ENCODE measurements at regions not wholly inside any gene's neighbourhood (a gene's known extent, or its start where the extent isn't known, plus 50 kb on each side); places are given as distances from the start of the nearest gene placed in this dataset.

DNA sequence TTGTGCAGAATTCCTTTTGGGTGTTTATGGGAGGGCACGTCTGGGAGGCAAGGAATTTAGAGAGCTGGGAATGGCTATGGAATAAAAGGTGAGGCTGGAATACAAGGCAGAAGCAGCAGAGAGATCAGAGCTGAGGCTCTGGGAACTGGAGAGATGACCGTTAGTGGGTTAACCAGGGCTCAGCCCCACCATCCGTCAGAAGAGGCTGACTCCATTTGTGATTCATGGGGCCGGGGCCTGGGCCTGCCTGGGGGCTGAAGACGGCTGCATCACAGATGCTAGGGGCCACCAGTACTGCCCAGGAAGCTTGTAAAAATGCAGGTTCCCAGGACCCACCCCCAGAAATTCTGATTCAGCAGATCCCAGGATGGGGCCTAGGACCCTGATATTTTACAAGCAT is 398.1 kb downstream of the MED13L start:
- CTCF ChIA-PET: interaction anchor here (1.0 to 2.4 kb wide), 2 partner anchors 11 to 38 kb away, joined by 3 to 8 read pairs; no protein-coding TSS in a partner anchor

GRCh38 chr12:115873451-115874082 is 403.9 kb downstream of the MED13L start:
- no peak overlapping the region for H3K4me3 Mint-ChIP-seq (ENCODE audit: unreplicated experiment)

More for the DNA sequence above, 398.1 kb downstream of the MED13L start:
- POLR2A ChIA-PET: no interaction called here
- H3K27ac Mint-ChIP-seq (ENCODE audit: low read depth, unreplicated experiment): no peak overlapping the region
- no TSS peak for BruUV-seq (replicated peaks)
- H3K4me3 Mint-ChIP-seq (ENCODE audit: unreplicated experiment): no peak overlapping the region
- H3K4me1 Mint-ChIP-seq (ENCODE audit: insufficient read depth, unreplicated experiment): no peaks in the 10 kb centered on the region
- H3K27me3 Mint-ChIP-seq (ENCODE audit: insufficient read depth, unreplicated experiment): peaks cover 20% of the 10 kb centered on the region
- DNase-seq (ENCODE audit: unreplicated experiment): no peak
- H3K36me3 Mint-ChIP-seq (ENCODE audit: insufficient read depth, unreplicated experiment): no peaks in the 10 kb centered on the region
- TF ChIP-seq, protein P1, sequence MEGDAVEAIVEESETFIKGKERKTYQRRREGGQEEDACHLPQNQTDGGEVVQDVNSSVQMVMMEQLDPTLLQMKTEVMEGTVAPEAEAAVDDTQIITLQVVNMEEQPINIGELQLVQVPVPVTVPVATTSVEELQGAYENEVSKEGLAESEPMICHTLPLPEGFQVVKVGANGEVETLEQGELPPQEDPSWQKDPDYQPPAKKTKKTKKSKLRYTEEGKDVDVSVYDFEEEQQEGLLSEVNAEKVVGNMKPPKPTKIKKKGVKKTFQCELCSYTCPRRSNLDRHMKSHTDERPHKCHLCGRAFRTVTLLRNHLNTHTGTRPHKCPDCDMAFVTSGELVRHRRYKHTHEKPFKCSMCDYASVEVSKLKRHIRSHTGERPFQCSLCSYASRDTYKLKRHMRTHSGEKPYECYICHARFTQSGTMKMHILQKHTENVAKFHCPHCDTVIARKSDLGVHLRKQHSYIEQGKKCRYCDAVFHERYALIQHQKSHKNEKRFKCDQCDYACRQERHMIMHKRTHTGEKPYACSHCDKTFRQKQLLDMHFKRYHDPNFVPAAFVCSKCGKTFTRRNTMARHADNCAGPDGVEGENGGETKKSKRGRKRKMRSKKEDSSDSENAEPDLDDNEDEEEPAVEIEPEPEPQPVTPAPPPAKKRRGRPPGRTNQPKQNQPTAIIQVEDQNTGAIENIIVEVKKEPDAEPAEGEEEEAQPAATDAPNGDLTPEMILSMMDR (IDR thresholded peaks at IDR 0.05; ENCODE audit: unreplicated experiment): no peak
- H3K9me3 Mint-ChIP-seq (ENCODE audit: unreplicated experiment): no peaks in the 10 kb centered on the region
- intact Hi-C loops (cut with micrococcal nuclease): no loop called here

GRCh38 chr12:115872919-115873357 is 404.6 kb downstream of the MED13L start:
- no peaks in the 10 kb centered on the region for H3K9me3 Mint-ChIP-seq (ENCODE audit: unreplicated experiment)
- no TSS peak for BruUV-seq (replicated peaks)
- H3K36me3 Mint-ChIP-seq (ENCODE audit: insufficient read depth, unreplicated experiment): no peaks in the 10 kb centered on the region
- ChIA-PET CTCF (interaction anchor here (0.6 to 1.3 kb wide), 8 partner anchors 9 to 1510 kb away, joined by 3 to 5 read pairs (median 4); no protein-coding TSS in a partner anchor), POLR2A (interaction anchor here (0.6 kb wide), 1 partner anchor 10 kb away, joined by 4 read pairs; no protein-coding TSS in a partner anchor)
- TF ChIP-seq, protein P1 (IDR thresholded peaks at IDR 0.05; ENCODE audit: unreplicated experiment): no peak
- intact Hi-C loops (cut with micrococcal nuclease): no loop called here
- no peak overlapping the region for H3K27ac Mint-ChIP-seq (ENCODE audit: low read depth, unreplicated experiment)
- no peaks in the 10 kb centered on the region for H3K4me1 Mint-ChIP-seq (ENCODE audit: insufficient read depth, unreplicated experiment)
- H3K27me3 Mint-ChIP-seq (ENCODE audit: insufficient read depth, unreplicated experiment): peaks cover 37% of the 10 kb centered on the region
- H3K4me3 Mint-ChIP-seq (ENCODE audit: unreplicated experiment): no peak overlapping the region
- no peak for DNase-seq (ENCODE audit: unreplicated experiment)

More at GRCh38 chr12:115873451-115874082, 403.9 kb downstream of the MED13L start:
- Mint-ChIP-seq H3K27ac (ENCODE audit: low read depth, unreplicated experiment) (no peak overlapping the region), H3K9me3 (ENCODE audit: unreplicated experiment) (no peaks in the 10 kb centered on the region), H3K4me1 (ENCODE audit: insufficient read depth, unreplicated experiment) (no peaks in the 10 kb centered on the region), H3K36me3 (ENCODE audit: insufficient read depth, unreplicated experiment) (no peaks in the 10 kb centered on the region), H3K27me3 (ENCODE audit: insufficient read depth, unreplicated experiment) (peaks cover 37% of the 10 kb centered on the region)
- intact Hi-C loops (cut with micrococcal nuclease): no loop called here
- ChIA-PET CTCF (interaction anchor here (0.6 to 1.3 kb wide), 3 partner anchors 45 to 1213 kb away, joined by 3 to 5 read pairs (median 4); no protein-coding TSS in a partner anchor), POLR2A (interaction anchor here (0.6 kb wide), 2 partner anchors 11 to 1714 kb away, joined by 3 to 4 read pairs; no protein-coding TSS in a partner anchor)
- TF ChIP-seq, protein P1 (IDR thresholded peaks at IDR 0.05; ENCODE audit: unreplicated experiment): no peak
- no TSS peak for BruUV-seq (replicated peaks)
- DNase-seq (ENCODE audit: unreplicated experiment): no peak

- intact Hi-C loops (cut with micrococcal nuclease): no loop called here
These were observed 405.3 kb downstream of the MED13L start for GRCh38 chr12:115872212-115872611.

More at GRCh38 chr12:115872212-115872611, 405.3 kb downstream of the MED13L start:
- Mint-ChIP-seq H3K4me1 (ENCODE audit: insufficient read depth, unreplicated experiment) (no peaks in the 10 kb centered on the region), H3K36me3 (ENCODE audit: insufficient read depth, unreplicated experiment) (no peaks in the 10 kb centered on the region), H3K4me3 (ENCODE audit: unreplicated experiment) (no peak overlapping the region), H3K27ac (ENCODE audit: low read depth, unreplicated experiment) (no peak overlapping the region), H3K27me3 (ENCODE audit: insufficient read depth, unreplicated experiment) (peaks cover 37% of the 10 kb centered on the region), H3K9me3 (ENCODE audit: unreplicated experiment) (no peaks in the 10 kb centered on the region)
- POLR2A ChIA-PET: no interaction called here
- CTCF ChIA-PET: interaction anchor here (0.6 to 1.6 kb wide), 7 partner anchors 8 to 1560 kb away, joined by 3 to 6 read pairs (median 4); no protein-coding TSS in a partner anchor
- DNase-seq (ENCODE audit: unreplicated experiment): no peak
- TF ChIP-seq, protein P1 (IDR thresholded peaks at IDR 0.05; ENCODE audit: unreplicated experiment): no peak
- no TSS peak for BruUV-seq (replicated peaks)
